ENCODE measurements at regions not wholly inside any gene's neighbourhood (a gene's known extent, or its start where the extent isn't known, plus 50 kb on each side); places are given as distances from the start of the nearest gene placed in this dataset.
A peak's percentile ranks its signal among the peaks of the same experiment; 100 is the strongest.
"Not testable (repeated sequence)": the region's sequence is repeated elsewhere in the genome, so short reads cannot be mapped to it uniquely, and the experiment has no call there.

DNA sequence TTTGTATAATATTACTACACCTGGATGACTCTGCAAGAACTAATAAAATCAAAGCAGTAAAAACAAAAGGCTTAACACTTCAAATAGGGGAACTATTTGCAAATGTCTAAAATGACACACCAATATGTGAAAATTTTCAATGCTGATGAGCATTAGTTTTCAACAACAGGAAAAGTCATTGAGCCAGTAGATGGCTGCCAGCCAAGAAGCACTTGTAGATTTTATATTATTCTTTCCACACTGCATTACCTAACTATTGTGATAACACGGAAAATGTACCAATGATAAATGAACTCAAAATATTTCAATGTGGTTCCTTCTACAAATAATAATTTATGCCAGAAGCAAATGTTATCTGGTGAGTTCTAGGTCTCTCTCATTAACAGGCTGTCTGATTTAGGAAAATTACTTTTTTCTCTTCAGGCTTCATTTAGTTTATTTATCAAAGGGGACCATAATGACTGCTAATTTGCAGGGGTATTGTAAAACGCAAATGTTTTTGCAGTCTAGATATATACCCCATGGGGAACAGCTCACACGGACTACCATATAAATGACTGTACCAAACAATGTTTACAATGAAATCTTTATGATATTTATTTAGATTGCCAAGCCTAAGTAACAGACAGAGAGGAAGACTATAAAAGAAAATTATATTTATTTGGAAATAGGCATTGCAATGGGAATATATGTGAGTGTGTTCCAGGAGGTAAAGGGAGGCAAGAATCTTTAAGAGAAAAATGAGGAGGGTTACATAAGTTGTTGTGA is 407.8 kb downstream of the LIG4 start:
- in situ Hi-C loops (cut with HindIII; ENCODE audit: low sequenced_read_pairs), result no loop called here

DNA sequence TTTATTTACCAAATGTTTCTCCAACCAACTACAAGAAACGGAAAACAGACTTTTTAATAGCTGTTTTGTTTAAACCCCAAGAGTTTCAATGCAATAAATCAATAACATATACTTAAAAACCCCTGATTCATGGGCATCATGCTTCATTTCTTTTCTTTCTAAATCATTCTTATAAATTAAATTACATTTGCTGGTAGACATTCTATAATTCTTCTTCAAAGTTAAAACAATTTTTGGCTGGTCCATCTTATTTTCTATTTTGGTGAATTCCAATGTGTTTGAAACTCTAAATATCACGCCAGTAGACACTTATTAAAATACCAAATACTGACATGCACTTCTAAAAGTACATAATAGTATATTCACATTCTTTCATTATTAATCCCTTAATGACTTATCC is 408.6 kb downstream of the LIG4 start:
- no peak for DNase-seq (ENCODE audit: low spot score)
- in situ Hi-C loops (cut with HindIII; ENCODE audit: low sequenced_read_pairs), result no loop called here

More for the DNA sequence above, 407.8 kb downstream of the LIG4 start:
- DNase-seq (ENCODE audit: low spot score), result no peak

DNA sequence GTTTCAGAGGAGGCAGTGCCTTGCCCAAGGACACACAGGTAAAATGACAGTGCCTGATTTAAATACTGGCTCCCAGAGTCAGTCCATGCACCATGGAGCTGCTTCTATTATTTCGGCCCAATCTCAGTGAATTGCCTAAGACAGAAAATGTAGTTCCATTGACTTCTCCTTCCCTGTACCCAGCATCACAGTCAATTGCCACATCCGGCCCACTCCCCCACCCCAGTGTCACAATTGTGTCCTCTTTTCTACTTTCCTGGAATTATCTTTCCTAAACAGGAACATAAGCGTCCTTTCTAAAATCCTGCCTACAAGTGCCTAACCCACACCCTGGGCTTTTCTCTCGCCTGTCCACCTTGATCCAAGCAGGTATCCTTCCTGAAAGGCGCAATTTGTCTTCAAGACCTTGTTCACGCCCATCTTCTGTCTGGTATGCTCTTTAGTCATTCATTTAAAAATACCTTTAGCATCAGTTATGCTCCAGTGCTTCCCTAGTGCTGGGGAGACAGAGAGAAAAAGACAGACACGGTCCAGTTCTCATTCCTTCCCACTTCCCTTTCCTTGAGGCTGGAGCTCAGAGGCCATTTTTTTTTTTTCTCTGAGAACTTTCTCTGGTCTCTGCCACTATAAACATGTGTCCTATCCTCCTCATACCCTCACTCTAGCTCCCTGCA is 411.4 kb downstream of the LIG4 start:
- in situ Hi-C loops (cut with HindIII; ENCODE audit: low sequenced_read_pairs), result no loop called here
- no peak for DNase-seq (ENCODE audit: low spot score)

DNA sequence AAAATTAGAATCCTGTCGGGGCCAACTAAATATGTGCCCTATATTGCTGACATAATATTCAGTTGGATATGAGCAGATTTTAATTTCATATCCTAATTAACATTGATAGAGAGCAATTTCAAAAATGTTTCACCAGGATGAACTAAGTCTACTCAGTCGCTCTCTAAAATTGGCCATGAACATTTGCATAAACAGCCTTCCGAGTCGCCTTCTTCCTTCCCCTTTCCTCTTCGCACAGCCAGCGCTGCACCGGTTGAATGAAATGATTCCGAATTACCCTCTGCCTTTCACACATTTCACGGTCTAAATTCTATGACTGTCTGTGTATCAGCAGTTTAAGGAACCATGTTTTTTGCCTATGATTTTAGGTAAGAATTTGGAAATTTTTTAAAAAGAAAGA is 413.7 kb downstream of the LIG4 start:
- DNase-seq (ENCODE audit: low spot score), result peak; percentile 58
- in situ Hi-C loops (cut with HindIII; ENCODE audit: low sequenced_read_pairs), result no loop called here

DNA sequence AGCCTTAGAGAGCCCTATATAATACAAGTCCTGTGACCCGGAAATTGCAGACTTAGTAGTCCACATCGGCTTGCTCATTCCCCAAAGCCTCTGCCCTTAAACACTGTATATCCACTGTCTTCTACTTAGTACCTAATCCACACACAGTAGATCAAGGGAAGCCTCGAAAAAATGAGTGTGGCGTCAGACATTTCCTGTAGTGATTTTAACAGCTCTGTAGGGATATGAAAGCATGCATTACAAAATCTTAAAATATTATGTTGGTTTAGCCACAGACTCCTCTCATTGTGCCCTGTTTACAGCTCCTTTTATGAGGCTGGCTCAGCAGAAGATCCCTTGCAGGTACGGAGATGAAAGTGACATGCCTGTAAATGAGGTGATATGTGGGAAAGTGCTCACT is 416.3 kb downstream of the LIG4 start:
- in situ Hi-C loops (cut with HindIII; ENCODE audit: low sequenced_read_pairs), result no loop called here
- no peak for DNase-seq (ENCODE audit: low spot score)

DNA sequence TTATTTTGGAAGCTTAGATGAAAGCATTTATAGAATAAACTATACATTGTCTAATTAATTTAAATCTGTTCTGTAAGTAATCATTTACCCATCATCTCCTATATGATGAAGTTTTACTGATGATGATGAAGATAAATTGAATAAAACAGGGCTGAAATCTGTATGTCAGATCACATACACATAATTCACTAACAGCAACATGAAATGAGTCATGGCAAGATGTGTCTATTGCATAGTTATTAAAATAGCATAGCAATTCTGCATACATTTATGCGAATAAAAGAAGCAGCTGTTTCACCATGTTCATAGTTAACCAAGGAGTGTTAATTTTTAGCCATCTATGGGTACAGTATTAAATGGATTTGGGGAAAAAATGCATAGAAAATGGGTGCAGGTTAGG is 424.9 kb downstream of the LIG4 start:
- in situ Hi-C loops (cut with HindIII; ENCODE audit: low sequenced_read_pairs), result no loop called here
- DNase-seq (ENCODE audit: low spot score), result no peak

DNA sequence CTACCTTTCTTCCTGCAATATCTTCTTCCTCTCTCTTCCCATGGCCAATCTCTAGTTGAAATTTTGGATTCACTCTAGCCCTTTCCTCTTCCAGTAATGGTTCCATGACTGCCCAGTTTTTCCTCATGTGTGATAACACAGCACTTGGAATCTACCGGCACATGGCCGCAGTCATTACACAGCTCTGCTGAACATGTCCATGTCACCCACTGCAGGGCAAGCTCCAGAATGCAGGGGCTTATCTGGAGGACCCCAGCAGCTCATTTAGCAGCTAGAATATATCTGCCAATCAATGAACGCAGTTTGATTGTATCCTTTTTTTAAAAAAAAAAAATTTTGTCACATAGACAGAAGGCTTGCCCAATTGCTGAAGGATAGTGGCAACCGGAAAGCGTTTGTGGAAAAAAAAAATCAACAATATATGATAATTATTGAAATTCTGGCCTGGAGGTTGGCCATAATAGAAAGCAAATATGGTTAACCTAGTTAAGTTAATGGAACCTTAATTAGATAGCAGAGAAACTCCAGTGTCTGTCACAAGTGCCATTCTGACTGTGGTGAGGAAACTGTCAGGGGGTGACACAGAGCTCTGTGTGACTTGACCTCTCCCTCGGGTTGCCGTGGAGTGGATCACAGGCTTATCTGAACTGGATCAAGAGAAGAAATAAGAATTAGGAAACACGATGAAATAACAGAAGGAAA is 426.7 kb downstream of the LIG4 start:
- in situ Hi-C loops (cut with HindIII; ENCODE audit: low sequenced_read_pairs), result no loop called here
- DNase-seq (ENCODE audit: low spot score), result no peak

DNA sequence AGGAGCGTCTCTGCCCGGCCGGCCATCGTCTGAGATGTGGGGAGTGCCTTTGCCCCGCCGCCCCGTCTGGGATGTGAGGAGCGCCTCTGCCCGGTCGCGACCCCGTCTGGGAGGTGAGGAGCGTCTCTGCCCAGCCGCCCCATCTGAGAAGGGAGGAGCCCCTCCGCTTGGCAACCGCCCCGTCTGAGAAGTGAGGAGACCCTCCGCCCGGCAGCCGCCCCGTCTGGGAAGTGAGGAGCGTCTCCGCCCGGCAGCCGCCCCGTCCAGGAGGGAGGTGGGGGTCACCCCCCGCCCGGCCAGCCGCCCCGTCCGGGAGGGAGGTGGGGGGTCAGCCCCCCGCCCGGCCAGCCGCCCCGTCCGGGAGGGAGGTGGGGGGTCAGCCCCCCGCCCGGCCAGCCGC is 432.7 kb downstream of the LIG4 start:
- DNase-seq (ENCODE audit: low spot score); in situ Hi-C loops (cut with HindIII; ENCODE audit: low sequenced_read_pairs): not testable (repeated sequence)

DNA sequence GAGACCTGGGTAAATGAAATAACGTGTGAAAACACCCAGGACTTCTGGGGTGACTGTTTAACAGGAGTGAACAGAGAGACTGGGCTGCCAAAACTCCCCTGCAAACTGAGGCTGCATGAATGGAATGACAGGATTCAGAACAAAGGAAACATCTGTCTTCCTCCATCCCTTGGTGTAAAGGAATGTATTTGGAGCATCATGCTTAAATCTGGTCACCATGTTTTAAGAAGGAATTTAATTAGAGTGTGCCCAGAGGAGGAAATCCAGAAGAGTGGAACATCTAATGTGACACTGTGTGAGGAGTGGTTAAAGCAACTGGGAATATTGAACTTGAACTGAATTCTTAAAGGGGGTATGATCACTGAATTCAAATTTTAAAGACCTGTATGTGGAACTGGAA is 437.2 kb downstream of the LIG4 start:
- in situ Hi-C loops (cut with HindIII; ENCODE audit: low sequenced_read_pairs), result no loop called here
- no peak for DNase-seq (ENCODE audit: low spot score)

DNA sequence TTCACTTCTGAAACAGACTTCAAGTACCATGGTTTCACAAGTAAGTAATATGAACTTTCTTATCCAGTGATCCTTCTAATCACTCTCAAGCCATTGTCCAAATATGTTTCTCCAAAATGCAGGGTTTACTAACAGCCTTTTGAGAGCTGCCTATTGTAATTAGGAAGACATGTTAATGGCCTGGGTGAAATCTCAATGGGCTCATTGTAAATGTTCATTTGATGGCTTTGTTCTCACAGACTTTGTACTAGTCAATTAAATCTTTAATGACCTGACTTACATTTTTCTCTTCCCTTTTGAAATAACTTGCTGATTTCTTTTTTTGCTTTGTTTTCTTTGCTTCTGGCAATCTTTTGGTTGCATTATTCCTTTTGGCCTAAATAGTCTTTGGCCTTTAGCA is 444.8 kb downstream of the LIG4 start:
- DNase-seq (ENCODE audit: low spot score), result no peak
- in situ Hi-C loops (cut with HindIII; ENCODE audit: low sequenced_read_pairs), result no loop called here

DNA sequence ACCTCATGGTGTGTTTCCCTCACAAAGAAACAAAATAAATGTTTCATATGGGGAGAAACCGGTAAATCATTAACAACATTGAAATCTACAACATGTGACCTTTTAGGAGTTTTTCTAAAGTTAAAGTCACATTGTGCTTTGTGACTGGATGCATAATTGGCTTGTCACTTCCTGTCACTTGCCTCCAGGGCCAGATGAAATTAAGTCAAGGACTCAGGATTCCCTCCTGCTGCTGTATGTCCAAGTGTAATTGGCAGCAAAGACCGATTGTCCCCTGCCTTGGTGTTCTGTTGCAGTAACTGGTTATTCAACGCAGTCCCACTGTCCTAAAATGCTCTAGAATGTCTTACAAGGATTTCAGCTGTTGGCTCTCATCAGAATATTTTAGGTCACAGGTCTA is 448.2 kb downstream of the LIG4 start:
- DNase-seq (ENCODE audit: low spot score), result peak; percentile 24
- in situ Hi-C loops (cut with HindIII; ENCODE audit: low sequenced_read_pairs), result no loop called here

DNA sequence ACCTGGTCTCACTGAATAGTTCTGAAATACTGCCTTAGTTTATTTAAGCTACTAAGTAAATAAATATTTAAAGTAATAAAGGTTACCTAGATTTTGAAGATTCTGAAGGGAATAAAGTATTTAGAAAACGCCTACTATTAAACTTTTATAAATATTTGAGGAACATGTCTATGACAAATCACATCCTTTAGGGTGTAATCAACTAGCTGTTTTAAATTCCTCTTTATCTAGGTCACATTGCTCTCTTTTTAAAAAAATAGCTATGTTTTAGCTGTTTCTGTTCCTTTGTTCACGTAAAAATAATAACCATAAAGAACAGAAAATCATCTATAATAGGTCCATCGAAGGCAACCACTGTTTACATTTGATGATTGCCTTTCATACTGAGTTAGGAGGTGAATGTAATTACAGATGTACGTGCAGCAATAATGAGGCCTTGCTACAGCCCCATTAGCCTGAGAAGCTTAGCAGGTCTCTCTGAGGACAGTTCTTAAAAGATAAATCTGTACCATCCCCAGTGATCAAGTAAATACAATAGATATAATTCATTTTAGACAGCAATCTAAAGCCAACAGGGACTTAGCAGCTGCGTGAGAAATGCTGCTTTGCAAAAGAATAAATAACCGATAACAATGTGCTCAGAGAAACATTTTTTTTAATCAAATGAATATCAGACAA is 449.5 kb downstream of the LIG4 start:
- DNase-seq (ENCODE audit: low spot score), result no peak
- in situ Hi-C loops (cut with HindIII; ENCODE audit: low sequenced_read_pairs), result no loop called here

DNA sequence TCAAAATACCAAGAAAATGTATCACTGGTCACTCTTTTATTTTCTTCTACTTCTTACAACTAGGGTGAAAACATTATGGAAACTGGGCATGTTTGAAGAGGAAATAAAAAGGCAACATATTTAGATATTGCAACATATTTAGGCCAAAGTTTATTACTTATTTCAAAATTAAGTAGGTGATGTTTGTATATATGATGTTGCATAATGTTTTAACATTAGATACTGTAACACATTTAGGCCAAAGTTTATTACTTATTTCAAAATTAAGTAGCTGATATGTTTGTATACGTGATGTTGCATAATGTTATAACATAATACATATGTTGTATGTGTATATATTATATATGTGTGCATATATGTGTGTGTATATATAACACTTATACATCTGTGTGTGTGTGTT is 451.3 kb downstream of the LIG4 start:
- in situ Hi-C loops (cut with HindIII; ENCODE audit: low sequenced_read_pairs), result no loop called here
- no peak for DNase-seq (ENCODE audit: low spot score)

DNA sequence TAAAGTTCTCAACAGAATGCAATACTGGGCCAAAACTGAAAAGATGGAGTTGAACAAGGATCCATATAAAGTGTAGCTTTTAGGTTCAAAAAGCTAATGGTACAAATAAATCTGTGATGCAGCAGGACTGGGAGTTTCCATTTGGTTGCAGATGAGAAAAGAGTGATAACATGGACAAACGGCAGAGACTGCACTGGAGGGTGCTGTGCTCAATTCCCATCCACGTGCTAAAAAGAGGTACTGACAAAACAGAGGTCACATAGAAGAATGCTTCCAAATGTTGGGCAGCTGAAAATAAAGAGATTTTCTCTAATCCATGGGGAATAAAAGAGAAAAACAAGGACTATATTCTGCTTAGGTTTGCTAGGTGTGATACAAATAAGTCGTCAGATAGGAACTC is 461.6 kb downstream of the LIG4 start:
- no peak for DNase-seq (ENCODE audit: low spot score)
- in situ Hi-C loops (cut with HindIII; ENCODE audit: low sequenced_read_pairs), result no loop called here

DNA sequence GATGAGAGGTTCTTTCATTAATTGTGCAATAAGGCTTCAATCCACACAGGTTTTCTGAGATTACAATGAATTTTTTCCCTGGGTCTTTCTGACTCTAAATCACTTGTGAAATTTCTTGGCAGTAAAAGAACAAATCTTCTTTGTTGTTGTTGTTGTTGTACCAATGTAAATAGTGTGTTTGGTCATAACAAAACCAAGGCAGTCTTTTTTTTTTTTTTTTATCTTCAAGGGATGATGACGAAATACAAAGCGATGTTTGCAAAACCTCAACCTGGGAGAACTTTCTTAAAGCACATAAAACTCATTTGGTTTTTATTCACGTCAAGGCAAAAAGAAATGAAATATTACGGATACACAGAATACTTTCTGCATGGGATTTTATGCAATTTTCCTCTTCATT is 462.0 kb downstream of the LIG4 start:
- DNase-seq (ENCODE audit: low spot score), result no peak
- in situ Hi-C loops (cut with HindIII; ENCODE audit: low sequenced_read_pairs), result no loop called here

DNA sequence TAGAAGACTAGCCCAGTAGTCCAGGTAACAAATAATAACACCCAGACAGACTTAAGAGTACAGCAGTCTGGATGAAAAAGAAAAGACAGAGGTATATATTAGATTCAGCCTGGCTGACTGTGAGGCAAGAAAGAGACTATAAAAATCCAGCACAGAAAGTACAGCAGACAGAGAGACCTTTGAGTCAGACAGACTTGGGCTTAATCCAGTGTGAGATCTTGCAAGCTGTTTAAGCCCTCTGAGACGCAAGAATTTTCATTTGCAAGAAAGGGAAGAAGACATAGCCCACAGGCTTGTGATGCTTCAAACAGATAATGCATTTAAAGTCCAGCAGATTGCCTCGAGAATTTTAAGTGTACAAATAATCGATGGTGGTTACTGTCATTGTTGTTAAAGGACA is 471.4 kb downstream of the LIG4 start:
- in situ Hi-C loops (cut with HindIII; ENCODE audit: low sequenced_read_pairs), result no loop called here
- no peak for DNase-seq (ENCODE audit: low spot score)

DNA sequence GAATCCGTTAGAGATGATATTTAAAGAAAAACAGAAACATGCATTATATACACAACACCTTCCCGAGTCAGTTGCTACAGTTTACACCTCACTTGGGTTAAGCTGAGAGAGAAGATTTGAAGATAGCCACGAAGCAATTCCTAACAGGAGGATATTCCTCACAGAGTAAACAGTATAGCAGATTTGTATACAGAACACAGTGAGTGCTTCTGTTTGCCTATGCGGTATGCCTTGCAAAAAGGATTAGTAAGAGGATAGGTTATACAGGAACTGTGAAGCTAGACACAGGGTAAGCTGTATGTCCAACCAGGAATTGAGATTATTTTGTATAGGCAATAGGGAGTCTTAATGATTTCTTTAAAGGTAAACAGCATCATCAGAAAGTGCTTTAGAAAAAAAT is 471.8 kb downstream of the LIG4 start:
- in situ Hi-C loops (cut with HindIII; ENCODE audit: low sequenced_read_pairs), result no loop called here

DNA sequence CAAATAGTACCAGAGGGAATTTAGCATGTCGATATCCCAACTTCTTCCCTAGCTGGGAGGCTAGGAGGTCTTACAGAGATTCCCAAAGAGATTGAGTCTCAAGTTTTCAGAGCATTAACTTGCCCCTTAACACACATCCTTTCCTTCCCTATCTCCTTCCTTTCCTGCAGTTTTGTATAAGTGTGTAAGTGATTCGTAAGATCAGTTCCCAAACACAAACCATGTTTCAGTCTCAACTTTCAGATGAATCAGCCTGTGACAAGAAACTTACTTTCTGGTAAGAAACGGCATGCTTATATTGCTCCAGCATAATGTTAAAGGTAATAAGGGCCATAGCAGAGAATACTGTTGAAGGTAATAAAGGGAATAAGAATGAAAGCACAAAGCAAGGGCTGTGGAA is 472.2 kb downstream of the LIG4 start:
- in situ Hi-C loops (cut with HindIII; ENCODE audit: low sequenced_read_pairs), result no loop called here
- DNase-seq (ENCODE audit: low spot score), result no peak

More for the DNA sequence above, 471.8 kb downstream of the LIG4 start:
- no peak for DNase-seq (ENCODE audit: low spot score)

DNA sequence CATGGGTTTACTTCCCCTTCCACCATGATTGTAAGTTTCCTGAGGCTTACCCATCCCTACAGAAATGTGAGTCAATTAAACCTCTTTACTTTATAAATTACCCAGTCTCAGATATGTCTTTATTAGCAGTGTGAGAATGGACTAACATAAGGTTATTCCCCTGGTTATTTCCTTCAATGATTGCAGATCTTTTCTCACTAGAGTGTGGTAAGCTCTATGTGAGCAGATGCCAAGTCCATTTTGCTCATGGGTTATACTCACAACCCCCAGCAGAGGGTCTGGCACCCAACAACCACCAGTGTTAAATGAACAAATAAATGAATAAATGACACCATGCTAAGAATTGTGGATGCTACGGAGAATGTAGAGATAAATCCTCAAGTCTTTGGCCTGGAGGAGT is 472.8 kb downstream of the LIG4 start:
- DNase-seq (ENCODE audit: low spot score), result no peak
- in situ Hi-C loops (cut with HindIII; ENCODE audit: low sequenced_read_pairs), result no loop called here

DNA sequence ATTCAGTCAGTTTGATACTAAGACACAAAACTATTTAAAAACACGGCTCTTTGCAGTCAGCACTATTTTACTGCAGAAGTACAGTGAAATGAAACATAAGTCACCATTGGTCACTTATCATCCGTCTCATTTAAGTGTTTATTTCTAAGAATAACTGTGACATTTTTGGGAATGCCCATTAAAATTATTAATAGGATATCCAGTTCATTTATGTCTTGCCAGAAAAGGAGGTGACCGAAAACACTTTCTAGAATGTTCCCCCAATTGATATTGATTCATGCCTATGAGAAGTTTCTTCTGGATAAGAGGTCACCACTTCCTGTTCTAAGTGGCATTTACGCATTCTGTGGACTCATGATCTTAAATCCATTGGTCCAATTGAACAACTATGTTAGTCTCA is 477.3 kb downstream of the LIG4 start:
- DNase-seq (ENCODE audit: low spot score), result no peak
- in situ Hi-C loops (cut with HindIII; ENCODE audit: low sequenced_read_pairs), result no loop called here
